GM12878 (cell line): ENCODE measurements at regions not wholly inside any gene's neighbourhood (a gene's known extent, or its start where the extent isn't known, plus 50 kb on each side); places are given as distances from the start of the nearest gene placed in this dataset.

Source experiments
- CREB1 ChIP-seq: IDR thresholded peaks from 2 replicates; pipeline ENCODE4 v1.6.1; 2012; ENCODE audit warnings: low read depth, mild to moderate bottlenecking, inconsistent platforms
- ESRRA ChIP-seq: IDR thresholded peaks from 2 replicates; pipeline ENCODE4 v1.6.1; 2012; ENCODE audit warnings: mild to moderate bottlenecking, low read length, improper control_type of control experiment
- NR2C2 ChIP-seq: IDR thresholded peaks from 2 replicates; pipeline ENCODE4 v1.6.1; 2011; ENCODE audit warnings: borderline replicate concordance, low read depth; ENCODE audit not compliant: control insufficient read depth, insufficient read length
- POLR2A ChIP-seq: IDR thresholded peaks from 2 replicates; pipeline ENCODE4 v1.6.1; 2011; ENCODE audit warnings: low read depth, mild to moderate bottlenecking, low read length
- SUZ12 ChIP-seq: fragments of 200-600 bp; sonication (generic); IDR thresholded peaks from one replicate; pipeline ENCODE4 v1.6.1; 2018; ENCODE audit warnings: antibody characterized with exemption, mild to moderate bottlenecking; ENCODE audit not compliant: unreplicated experiment
- TF ChIP-seq, protein P1 (sequence below), 3 experiments: IDR thresholded peaks in 2 of 3; conservative IDR thresholded peaks in 1 of 3; 2 replicates each; pipeline ENCODE4 v1.5.1; 2011; ENCODE audit warnings: low read depth in 3 of 3, low read length in 3 of 3, mild to moderate bottlenecking in 3 of 3, control low read depth in 2 of 3, moderate library complexity in 2 of 3, inconsistent platforms in 1 of 3, mixed read lengths in 1 of 3; ENCODE audit not compliant: control insufficient read depth in 2 of 3, insufficient read depth in 1 of 3; ENCODE audit errors: extremely low read depth in 1 of 3
- TF ChIP-seq, protein P2 (sequence below): fragments of 450-650 bp; formaldehyde crosslinking; IDR thresholded peaks from 2 replicates; pipeline ENCODE4 v1.4.0; 2022; ENCODE audit warnings: mild to moderate bottlenecking, moderate library complexity

DNA sequence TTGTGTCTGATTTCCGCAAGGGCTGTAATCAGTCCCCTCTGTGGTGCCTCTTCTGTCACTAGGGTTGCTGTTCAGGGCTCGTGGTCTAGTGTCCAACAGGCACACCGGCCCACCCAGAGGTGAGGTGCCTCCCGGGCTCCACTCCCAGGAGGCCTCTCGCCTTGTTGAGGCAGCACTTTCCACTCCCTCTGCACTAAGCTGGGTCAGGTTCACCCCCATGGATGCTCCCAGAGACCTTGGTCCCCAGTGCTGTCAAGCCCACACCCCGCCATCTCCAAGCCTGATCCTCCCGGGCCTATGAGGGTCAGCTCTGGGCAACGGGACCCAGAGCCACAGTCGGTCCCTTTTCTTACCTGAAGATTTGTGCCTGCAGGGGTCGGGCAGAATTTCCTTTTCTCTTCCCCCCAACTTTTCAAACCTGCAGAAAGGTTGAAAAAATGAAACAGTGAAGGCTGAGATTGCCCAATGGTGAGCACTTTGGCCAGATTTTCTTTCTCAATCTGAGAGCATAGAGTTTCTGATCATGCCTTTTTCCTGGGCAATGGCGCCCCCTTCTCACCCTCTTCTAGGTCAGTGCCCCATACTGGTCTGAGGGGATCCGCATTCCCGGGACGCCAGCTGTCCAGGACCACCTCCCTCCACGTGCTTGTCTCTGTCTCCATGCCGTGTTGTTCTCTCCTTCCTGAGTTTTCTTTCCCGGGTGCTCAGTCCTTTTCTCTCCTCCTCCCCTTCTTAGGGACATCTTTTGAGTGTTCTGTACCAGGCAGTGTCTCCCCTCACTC lies 148.0 kb downstream of the ASB1 start:
- TF ChIP-seq, protein P1, sequence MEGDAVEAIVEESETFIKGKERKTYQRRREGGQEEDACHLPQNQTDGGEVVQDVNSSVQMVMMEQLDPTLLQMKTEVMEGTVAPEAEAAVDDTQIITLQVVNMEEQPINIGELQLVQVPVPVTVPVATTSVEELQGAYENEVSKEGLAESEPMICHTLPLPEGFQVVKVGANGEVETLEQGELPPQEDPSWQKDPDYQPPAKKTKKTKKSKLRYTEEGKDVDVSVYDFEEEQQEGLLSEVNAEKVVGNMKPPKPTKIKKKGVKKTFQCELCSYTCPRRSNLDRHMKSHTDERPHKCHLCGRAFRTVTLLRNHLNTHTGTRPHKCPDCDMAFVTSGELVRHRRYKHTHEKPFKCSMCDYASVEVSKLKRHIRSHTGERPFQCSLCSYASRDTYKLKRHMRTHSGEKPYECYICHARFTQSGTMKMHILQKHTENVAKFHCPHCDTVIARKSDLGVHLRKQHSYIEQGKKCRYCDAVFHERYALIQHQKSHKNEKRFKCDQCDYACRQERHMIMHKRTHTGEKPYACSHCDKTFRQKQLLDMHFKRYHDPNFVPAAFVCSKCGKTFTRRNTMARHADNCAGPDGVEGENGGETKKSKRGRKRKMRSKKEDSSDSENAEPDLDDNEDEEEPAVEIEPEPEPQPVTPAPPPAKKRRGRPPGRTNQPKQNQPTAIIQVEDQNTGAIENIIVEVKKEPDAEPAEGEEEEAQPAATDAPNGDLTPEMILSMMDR (IDR thresholded peaks at IDR 0.05 in 2 of 3, conservative IDR thresholded peaks at IDR 0.05 in 1 of 3; ENCODE audit: control insufficient read depth in 2 of 3, extremely low read depth in 1 of 3, insufficient read depth in 1 of 3, low read depth in 3 of 3, low read length in 3 of 3) = no peak
- TF ChIP-seq SUZ12 (no peak), POLR2A (no peak), CREB1 (no peak), NR2C2 (no peak), ESRRA (no peak)
- TF ChIP-seq, protein P2, sequence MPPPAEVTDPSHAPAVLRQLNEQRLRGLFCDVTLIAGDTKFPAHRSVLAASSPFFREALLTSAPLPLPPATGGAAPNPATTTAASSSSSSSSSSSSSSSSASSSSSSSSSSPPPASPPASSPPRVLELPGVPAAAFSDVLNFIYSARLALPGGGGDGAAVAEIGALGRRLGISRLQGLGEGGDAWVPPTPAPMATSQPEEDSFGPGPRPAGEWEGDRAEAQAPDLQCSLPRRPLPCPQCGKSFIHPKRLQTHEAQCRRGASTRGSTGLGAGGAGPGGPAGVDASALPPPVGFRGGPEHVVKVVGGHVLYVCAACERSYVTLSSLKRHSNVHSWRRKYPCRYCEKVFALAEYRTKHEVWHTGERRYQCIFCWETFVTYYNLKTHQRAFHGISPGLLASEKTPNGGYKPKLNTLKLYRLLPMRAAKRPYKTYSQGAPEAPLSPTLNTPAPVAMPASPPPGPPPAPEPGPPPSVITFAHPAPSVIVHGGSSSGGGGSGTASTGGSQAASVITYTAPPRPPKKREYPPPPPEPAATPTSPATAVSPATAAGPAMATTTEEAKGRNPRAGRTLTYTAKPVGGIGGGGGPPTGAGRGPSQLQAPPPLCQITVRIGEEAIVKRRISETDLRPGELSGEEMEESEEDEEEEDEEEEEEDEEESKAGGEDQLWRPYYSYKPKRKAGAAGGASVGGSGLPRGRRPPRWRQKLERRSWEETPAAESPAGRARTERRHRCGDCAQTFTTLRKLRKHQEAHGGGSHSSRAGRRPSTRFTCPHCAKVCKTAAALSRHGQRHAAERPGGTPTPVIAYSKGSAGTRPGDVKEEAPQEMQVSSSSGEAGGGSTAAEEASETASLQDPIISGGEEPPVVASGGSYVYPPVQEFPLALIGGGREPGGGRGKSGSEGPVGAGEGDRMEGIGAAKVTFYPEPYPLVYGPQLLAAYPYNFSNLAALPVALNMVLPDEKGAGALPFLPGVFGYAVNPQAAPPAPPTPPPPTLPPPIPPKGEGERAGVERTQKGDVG (CRISPR knock-in tag) = no peak
